ENCODE measurements at regions not wholly inside any gene's neighbourhood (a gene's known extent, or its start where the extent isn't known, plus 50 kb on each side); places are given as distances from the start of the nearest gene placed in this dataset.

DNA sequence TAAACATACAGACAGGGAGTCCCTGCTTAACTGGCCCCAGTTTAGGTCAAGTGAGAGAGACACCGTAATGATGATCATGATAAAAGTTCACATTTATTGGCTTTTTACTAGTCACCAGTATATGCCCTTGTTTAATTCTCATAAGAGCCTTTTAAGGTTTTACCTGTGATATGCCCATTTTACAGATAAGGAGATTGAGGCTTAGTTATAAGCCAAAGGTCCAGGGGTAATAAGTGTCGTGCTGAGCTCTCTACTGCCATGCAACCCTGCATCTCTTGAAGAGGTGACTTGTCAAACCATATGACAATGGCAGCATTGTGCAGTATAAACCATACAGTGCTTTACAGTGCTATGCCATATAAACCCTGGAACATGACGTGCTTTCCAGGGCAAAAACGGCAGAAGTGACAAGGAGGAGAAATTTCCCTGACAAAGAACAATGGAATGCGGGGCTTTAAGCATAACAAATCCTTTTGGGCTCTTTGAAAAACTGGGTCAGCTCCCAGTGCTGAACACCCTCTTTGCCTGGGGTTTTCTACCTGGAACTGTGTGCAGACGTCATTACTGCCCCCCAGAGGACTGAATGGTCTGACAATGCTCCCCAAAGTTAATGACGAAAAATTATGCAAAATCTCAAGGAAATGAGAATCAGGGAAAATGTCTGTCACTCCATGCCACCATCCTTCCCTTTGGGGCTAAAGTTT, 59.7 kb upstream of the C14orf132 start:
- DNase-seq (ENCODE audit: low read depth) = no peak
- no peak overlapping the region for H3K4me3 ChIP-seq (ENCODE audit: low read depth, low read length)
- TF ChIP-seq, protein P1, sequence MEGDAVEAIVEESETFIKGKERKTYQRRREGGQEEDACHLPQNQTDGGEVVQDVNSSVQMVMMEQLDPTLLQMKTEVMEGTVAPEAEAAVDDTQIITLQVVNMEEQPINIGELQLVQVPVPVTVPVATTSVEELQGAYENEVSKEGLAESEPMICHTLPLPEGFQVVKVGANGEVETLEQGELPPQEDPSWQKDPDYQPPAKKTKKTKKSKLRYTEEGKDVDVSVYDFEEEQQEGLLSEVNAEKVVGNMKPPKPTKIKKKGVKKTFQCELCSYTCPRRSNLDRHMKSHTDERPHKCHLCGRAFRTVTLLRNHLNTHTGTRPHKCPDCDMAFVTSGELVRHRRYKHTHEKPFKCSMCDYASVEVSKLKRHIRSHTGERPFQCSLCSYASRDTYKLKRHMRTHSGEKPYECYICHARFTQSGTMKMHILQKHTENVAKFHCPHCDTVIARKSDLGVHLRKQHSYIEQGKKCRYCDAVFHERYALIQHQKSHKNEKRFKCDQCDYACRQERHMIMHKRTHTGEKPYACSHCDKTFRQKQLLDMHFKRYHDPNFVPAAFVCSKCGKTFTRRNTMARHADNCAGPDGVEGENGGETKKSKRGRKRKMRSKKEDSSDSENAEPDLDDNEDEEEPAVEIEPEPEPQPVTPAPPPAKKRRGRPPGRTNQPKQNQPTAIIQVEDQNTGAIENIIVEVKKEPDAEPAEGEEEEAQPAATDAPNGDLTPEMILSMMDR (conservative IDR thresholded peaks at IDR 0.05; ENCODE audit: low read depth, low read length) = peak; percentile 65

DNA sequence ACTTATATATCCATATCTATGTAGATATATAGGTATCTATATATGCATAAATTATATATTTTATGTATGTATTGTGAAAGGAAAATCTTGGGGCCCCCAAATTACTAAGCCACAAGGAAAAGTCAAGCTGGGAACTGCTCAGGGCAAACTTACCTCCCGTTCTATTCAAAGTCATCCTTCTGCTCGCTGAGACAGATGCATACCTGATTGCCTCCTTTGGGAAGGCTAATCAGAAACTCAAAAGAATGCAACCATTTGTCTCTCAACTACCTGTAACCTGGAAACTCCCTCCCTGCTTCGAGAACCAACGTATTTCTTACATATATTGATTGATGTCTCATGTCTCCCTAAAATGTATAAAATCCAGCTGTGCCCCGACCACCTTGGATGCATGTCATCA, 58.8 kb upstream of the C14orf132 start:
- TF ChIP-seq, protein P1 (conservative IDR thresholded peaks at IDR 0.05; ENCODE audit: low read depth, low read length) = no peak
- DNase-seq (ENCODE audit: low read depth) = no peak
- H3K4me3 ChIP-seq (ENCODE audit: low read depth, low read length) = no peak overlapping the region

DNA sequence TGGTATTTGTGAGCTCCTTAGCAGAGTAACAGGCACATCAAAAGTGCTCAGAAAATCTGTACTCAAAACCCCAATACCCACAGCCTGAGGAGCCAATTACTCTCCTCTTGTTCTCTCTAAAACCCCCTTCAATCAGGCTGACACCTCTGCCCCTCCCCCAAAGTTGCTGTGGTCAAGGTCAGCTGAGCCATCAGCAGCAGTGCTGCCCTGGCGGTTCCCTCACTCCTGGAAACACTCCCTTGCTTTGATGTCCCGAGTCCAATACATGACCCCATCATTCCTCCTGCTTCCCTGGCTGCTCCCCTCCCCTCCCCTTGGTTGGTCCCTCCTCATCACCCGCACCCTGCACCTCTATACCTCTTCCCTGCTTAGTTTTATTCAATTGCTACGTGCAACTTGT, 57.2 kb upstream of the C14orf132 start:
- TF ChIP-seq, protein P1 (conservative IDR thresholded peaks at IDR 0.05; ENCODE audit: low read depth, low read length) = no peak
- no peak overlapping the region for H3K4me3 ChIP-seq (ENCODE audit: low read depth, low read length)
- no peak for DNase-seq (ENCODE audit: low read depth)

GRCh38 chr14:95984206-95984605, 55.0 kb upstream of the C14orf132 start:
- DNase-seq (ENCODE audit: low read depth) = no peak
- TF ChIP-seq, protein P1 (conservative IDR thresholded peaks at IDR 0.05; ENCODE audit: low read depth, low read length) = no peak
- no peak overlapping the region for H3K4me3 ChIP-seq (ENCODE audit: low read depth, low read length)
